ENCODE measurements at regions not wholly inside any gene's neighbourhood (a gene's known extent, or its start where the extent isn't known, plus 50 kb on each side); places are given as distances from the start of the nearest gene placed in this dataset.
"Not testable (repeated sequence)": the region's sequence is repeated elsewhere in the genome, so short reads cannot be mapped to it uniquely, and the experiment has no call there.

DNA sequence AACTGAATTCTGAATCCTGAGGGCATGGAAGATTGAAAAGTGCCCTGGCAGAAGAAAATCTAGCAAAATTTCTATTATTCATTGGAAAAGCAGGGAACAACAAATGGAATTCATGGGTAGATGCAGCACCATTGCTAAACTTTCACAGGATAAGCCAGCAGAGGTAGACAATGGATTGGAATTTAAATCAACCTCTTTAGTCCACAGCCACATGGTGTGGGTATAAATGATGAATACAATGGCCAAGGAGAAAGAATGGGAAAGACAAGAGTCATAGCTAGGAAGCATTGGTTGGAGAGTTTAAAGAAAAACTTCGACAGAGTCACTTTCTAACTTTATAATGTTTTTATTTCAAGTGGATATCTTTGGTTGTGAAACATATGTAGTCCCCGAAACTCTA, 332.8 kb upstream of the PUDP start:
- peaks cover 3% of the 10 kb centered on the region for H3K27me3 Mint-ChIP-seq (ENCODE audit: low read depth, poor library complexity)
- H3K9me3 Mint-ChIP-seq = peaks cover 8% of the 10 kb centered on the region
- no peaks in the 10 kb centered on the region for H3K4me1 Mint-ChIP-seq
- H3K36me3 Mint-ChIP-seq (ENCODE audit: low read depth) = no peaks in the 10 kb centered on the region
- no peak for DNase-seq
- TF ChIP-seq, protein P1, sequence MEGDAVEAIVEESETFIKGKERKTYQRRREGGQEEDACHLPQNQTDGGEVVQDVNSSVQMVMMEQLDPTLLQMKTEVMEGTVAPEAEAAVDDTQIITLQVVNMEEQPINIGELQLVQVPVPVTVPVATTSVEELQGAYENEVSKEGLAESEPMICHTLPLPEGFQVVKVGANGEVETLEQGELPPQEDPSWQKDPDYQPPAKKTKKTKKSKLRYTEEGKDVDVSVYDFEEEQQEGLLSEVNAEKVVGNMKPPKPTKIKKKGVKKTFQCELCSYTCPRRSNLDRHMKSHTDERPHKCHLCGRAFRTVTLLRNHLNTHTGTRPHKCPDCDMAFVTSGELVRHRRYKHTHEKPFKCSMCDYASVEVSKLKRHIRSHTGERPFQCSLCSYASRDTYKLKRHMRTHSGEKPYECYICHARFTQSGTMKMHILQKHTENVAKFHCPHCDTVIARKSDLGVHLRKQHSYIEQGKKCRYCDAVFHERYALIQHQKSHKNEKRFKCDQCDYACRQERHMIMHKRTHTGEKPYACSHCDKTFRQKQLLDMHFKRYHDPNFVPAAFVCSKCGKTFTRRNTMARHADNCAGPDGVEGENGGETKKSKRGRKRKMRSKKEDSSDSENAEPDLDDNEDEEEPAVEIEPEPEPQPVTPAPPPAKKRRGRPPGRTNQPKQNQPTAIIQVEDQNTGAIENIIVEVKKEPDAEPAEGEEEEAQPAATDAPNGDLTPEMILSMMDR (IDR thresholded peaks at IDR 0.05) = no peak
- no peak overlapping the region for H3K4me3 Mint-ChIP-seq
- no peak overlapping the region for H3K27ac Mint-ChIP-seq

DNA sequence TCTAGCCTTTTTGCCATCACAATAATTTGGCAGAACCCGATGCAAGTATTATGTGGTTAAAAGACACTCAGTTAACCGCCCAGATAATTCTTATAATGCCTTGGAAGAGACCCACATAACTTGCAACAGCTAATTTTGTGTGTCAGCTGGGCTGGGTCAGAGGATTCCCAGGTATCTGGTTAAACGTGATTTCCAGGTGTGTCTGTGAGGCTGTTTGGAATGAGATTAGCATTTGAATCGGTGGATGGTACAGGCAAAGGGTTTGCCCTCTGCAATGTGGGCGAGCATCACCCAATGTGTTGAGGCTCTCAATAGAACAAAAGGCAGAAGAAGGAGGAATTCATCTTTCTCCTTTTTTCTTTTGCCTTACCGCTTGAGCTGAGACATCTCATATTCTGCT, 314.2 kb upstream of the PUDP start:
- no peak overlapping the region for H3K4me3 Mint-ChIP-seq
- TF ChIP-seq, protein P1 (IDR thresholded peaks at IDR 0.05) = no peak
- H3K27me3 Mint-ChIP-seq (ENCODE audit: low read depth, poor library complexity) = peaks cover 8% of the 10 kb centered on the region
- H3K4me1 Mint-ChIP-seq = no peaks in the 10 kb centered on the region
- no peaks in the 10 kb centered on the region for H3K9me3 Mint-ChIP-seq
- DNase-seq = no peak
- H3K27ac Mint-ChIP-seq = no peak overlapping the region
- H3K36me3 Mint-ChIP-seq (ENCODE audit: low read depth) = no peaks in the 10 kb centered on the region

DNA sequence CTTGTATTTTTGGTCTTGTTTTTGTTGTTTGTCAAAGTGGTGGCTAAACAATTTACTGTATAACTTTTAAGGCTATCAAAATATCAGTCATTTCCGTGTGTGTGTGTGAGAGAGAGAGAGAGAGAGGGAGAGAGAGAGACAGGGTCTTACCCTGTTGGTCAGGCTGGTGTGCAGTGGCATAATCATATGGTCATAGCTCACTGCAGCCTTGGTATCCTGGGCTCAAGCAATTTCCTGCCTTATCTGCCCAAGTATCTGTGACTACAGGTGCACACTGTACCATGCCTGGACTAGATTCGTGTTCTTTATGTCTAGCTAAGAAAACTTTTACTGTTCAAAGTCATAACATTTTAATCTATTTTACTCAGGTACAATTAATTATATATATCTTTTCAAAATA, 313.1 kb upstream of the PUDP start:
- not testable (repeated sequence) for H3K4me1 Mint-ChIP-seq; H3K27ac Mint-ChIP-seq; H3K4me3 Mint-ChIP-seq; DNase-seq; H3K9me3 Mint-ChIP-seq; H3K27me3 Mint-ChIP-seq (ENCODE audit: low read depth, poor library complexity); H3K36me3 Mint-ChIP-seq (ENCODE audit: low read depth)

DNA sequence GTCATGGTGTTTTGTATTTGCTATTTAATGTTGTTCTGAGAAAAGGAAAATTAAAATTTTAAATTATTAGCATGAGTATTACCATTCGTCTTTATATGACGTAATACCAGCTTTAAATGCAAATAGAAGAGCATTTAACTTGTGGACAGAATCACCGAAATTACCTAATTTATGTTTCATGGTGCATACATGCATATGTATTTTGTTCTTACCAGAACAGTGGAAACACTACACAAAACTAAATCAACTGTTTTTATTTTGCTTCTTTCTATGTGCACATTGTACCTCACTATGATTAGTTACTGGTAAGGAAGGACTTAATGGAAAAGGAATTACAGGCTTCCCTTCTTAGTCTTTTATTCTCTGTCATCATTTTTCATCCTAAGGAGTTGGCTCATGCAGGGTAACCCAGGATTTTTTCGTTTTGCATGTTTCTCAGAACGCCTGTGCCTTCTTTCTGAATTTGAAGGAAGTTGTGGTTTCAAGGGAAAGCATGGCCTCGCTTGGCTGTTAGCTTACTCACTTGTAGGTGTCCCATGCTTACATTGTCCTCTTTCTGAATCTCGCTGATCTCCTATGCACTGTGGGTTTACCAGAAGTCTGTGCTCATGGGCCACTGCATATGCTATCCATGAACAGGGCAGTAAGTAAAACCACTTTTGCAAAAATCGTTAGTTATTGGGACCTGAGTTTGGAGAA, 300.0 kb upstream of the PUDP start:
- H3K4me1 Mint-ChIP-seq = no peaks in the 10 kb centered on the region
- no peaks in the 10 kb centered on the region for H3K9me3 Mint-ChIP-seq
- H3K27ac Mint-ChIP-seq = no peak overlapping the region
- no peak overlapping the region for H3K4me3 Mint-ChIP-seq
- peaks cover 9% of the 10 kb centered on the region for H3K27me3 Mint-ChIP-seq (ENCODE audit: low read depth, poor library complexity)
- no peaks in the 10 kb centered on the region for H3K36me3 Mint-ChIP-seq (ENCODE audit: low read depth)
- no peak for DNase-seq
- TF ChIP-seq, protein P1 (IDR thresholded peaks at IDR 0.05) = no peak

DNA sequence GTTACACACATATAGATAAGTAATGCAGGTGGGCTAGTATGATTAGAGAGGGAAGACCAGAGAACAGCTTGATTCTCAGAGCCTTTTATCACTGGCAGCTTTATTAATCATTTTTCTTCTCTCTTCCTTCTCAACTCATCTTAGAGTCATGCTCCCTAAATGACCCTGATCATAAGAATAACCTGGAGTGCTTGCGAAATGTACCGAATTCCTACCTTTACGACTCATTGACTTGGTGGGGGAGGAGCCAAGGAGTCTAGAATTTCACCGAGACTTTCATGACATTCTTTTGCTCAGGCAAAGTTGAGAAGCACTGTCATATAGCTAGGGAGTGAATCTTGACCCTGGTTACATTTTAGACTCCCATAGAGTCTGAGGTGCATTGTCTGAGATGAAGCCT, 298.9 kb upstream of the PUDP start:
- Mint-ChIP-seq H3K36me3 (ENCODE audit: low read depth) (no peaks in the 10 kb centered on the region), H3K4me1 (no peaks in the 10 kb centered on the region), H3K9me3 (no peaks in the 10 kb centered on the region), H3K27me3 (ENCODE audit: low read depth, poor library complexity) (peaks cover 10% of the 10 kb centered on the region), H3K27ac (no peak overlapping the region), H3K4me3 (no peak overlapping the region)
- no peak for DNase-seq
- TF ChIP-seq, protein P1 (IDR thresholded peaks at IDR 0.05) = no peak

DNA sequence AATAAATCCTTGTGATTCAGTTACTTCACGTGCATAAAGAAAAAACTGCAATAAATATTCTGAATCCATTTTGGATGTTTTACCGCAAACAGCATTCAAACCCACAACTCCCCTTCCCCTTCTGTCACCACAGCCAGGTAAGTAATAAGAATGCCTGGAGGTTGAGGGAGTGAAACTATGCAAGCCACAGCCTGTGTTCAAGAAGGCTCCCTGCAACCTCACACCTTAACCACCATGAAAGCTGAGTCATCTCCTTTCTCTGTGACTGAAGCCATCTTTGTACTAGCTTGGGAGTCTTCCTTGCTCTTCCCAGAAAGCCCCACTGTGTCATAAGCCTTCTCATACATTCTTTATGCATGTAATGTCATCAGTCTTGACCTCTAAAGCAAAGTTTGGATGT, 297.0 kb upstream of the PUDP start:
- no peak for DNase-seq
- TF ChIP-seq, protein P1 (IDR thresholded peaks at IDR 0.05) = no peak
- Mint-ChIP-seq H3K9me3 (peaks cover 8% of the 10 kb centered on the region), H3K4me3 (no peak overlapping the region), H3K4me1 (no peaks in the 10 kb centered on the region), H3K36me3 (ENCODE audit: low read depth) (no peaks in the 10 kb centered on the region), H3K27me3 (ENCODE audit: low read depth, poor library complexity) (peaks cover 8% of the 10 kb centered on the region), H3K27ac (no peak overlapping the region)

Data from nephron progenitor cell (in vitro differentiated cells).